Ramos (cell line): ENCODE measurements at regions not wholly inside any gene's neighbourhood (a gene's known extent, or its start where the extent isn't known, plus 50 kb on each side); places are given as distances from the start of the nearest gene placed in this dataset.

Experiments
- in situ Hi-C: fragments of 300-500 bp; cut with MboI; formaldehyde crosslinking; loops from one replicate; pipeline ENCODE4 v1.14.3; 2022; ENCODE audit warnings: low sequenced_read_pairs; ENCODE audit not compliant: unreplicated experiment

- in situ Hi-C loops = no loop called here
Measured at GRCh38 chr14:49405291-49405690, 180.9 kb downstream of the RPS29 start.

GRCh38 chr14:49401373-49401772 is 184.8 kb downstream of the RPS29 start:
- in situ Hi-C loops = no loop called here

DNA sequence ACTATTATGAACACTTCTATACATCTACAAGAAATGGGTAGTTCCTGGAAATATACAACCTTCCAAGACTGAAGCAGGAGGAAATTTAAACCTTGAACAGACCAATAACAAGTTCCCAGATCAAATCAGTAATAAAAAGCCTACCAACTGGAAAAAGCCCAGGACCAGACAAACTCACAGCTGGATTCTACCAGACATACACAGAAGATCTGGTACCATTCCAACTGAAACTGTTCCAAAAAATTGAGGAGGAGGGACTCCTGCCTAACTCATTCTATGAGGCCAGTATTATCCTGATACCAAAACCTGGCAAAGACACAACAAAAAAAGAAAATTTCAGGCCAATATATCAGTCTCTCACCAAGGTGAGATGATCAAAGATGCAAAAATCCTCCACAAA is 189.4 kb downstream of the RPS29 start:
- in situ Hi-C loops = no loop called here

- in situ Hi-C loops = no loop called here
Measured at GRCh38 chr14:49381778-49382177, 204.4 kb downstream of the RPS29 start.

GRCh38 chr14:49367696-49368095 is 218.5 kb downstream of the RPS29 start:
- in situ Hi-C loops = no loop called here

DNA sequence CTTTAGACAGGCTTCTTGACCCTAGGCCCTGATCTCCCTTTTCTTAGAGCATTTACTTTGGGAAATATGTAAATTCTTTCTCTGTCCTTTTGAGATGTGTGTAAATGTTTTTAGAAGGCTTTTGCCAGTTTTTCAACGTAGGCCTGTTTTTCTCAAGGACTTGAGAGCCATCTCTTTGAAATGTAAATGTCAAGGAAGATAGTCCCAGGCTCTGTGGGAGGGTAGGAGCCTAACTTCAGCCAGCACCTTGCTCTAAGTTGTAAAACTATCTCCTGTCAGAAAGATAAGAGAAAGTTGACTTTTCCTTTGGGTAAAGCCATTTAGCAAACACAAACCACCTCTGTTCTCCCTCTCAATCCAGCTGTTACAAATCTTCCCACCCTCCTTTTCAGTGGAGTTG is 219.8 kb downstream of the RPS29 start:
- in situ Hi-C loops = no loop called here

DNA sequence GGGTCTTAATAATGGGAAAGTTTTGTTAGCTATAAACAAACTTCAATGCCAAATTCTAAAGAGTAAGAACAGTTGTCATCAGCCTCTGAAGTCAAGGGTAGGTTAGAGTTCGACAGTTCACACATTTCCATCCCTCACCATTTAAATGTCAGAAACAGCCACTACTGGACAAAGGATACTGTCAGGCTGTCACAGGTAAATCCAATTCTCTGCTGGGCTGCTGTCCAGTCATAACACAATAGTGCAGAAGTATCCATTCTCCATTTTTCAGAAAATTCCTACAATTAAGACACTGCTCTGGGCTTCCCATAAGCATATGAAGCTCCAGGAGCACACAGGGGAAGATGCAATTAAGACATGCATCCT is 221.4 kb downstream of the RPS29 start:
- in situ Hi-C loops = no loop called here

- in situ Hi-C loops = no loop called here
Measured at GRCh38 chr14:49363821-49364751, 222.1 kb downstream of the RPS29 start.

DNA sequence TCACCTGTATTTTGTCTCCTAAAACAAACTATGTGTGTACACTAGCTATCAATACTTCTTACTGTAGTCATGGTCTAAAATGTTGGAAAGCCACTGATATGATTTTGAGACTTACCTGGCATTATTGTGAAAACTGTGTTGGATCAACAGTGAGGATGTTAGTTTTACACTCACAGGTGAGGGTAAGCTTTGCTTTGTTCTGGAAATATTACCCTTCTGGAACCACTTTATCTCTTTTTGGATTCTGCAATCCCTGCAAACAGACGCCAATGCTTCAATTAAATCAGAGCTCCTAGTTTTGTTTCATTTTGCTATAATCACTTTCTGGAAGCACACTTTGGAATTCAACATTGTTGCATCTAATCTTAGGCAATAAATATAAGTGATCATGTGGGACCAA is 223.3 kb downstream of the RPS29 start:
- in situ Hi-C loops = no loop called here

DNA sequence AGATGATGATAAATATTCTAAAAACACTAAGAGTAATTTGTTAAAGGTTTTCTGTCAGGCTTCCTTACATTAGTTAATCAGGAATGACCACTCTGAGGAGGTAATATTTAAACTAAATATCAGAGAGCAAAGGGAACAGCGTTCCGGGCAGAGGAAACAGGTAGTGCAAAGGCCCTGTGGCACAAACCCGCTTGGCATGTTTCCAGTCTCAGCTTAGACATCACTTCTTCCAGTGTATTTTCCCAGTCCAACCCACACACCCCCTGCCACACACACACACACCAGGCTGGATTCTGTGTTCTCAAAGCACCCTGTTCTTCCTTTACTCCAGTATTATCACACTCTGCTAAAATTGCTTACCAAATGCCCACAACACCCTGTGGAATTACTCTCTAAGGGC is 247.1 kb downstream of the RPS29 start:
- in situ Hi-C loops = no loop called here

DNA sequence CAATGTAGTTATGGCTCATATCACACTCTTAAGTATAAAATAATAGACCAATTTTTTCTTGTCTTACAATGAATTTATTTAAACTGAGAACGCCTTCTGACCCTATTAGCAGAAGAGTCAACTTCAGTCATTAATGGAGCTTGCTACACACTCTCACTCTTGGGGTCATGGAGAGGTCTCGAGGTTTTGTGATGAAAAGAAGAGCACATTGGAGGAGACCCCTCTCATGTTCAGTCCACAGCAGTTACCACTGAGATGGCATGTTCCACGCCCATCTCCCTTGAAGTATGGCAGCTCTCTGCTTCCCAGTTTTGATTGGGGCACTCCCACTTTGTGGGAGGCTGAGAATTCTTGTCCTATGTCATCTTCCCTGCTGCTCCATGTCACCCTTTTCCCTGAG is 266.4 kb downstream of the RPS29 start:
- in situ Hi-C loops = no loop called here

GRCh38 chr14:49315570-49315969 is 270.6 kb downstream of the RPS29 start:
- in situ Hi-C loops = no loop called here

DNA sequence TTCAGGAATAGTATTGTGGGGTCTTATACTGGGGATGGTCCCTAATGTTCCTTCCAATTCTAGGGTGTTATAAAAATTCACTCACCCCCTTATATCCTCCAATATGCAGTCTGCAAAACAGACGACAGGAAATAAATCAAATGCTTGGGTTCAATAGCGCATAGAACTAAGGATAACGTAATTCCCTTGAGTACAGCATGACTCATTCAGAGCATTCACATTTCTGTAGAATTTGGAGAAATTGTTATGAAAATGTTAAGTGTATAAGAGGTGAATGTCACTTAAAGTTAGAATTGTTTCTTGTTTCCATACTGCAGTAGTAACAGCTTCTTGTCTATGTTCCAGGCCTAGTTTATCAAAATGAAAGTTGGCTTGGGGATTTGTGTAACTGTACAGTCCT is 271.4 kb downstream of the RPS29 start:
- in situ Hi-C loops = no loop called here

GRCh38 chr14:49313108-49313507 is 273.1 kb downstream of the RPS29 start:
- in situ Hi-C loops = no loop called here

DNA sequence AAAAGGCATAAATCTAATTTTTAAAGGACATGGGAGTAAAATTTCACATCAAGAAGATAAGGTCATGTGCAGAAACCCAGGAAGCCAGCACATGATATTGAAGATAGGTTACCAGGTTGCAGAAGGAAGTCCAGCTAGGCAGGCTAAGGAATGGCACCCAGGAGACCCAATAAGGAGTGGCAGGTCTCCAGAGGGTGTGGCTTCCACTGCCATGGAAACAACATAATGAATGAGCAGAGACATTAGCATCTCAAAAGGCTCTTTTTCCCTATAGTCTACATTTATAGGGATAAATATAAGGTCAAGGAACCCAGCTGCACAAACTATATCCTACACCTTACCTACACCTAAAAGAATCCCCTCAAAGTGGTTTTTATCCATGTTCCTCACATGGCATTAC is 275.9 kb downstream of the RPS29 start:
- in situ Hi-C loops = no loop called here

GRCh38 chr14:49306152-49306751 is 279.9 kb downstream of the RPS29 start:
- in situ Hi-C loops = no loop called here

DNA sequence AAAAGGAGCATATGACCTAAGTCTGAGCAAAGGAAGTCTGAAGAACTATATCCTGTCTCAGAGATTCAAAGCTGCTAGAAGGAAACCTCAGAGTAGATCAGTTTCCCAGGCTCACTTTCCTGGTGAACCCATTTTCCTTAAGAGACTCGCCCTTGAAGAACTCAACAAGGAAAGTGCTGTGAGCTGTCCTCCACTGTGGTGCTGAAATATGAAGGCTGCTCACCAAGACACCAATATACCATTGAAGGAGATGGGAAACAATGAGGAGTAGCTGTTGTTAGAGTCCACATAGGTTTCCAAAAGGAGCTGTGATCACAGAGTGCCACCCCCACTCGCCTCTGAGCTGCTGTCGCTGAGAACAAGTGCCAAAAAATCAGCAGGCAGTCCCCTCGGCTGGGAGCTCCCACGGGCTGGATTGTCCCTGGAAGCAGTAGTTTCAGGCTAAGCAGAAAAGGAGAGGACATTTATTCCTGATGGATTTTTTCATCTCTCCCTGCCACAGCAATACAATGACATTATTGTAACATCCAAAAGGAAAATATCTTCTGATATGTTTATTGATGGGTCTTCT is 282.1 kb downstream of the RPS29 start:
- in situ Hi-C loops = no loop called here

GRCh38 chr14:49297102-49297501 is 289.1 kb downstream of the RPS29 start:
- in situ Hi-C loops = no loop called here

DNA sequence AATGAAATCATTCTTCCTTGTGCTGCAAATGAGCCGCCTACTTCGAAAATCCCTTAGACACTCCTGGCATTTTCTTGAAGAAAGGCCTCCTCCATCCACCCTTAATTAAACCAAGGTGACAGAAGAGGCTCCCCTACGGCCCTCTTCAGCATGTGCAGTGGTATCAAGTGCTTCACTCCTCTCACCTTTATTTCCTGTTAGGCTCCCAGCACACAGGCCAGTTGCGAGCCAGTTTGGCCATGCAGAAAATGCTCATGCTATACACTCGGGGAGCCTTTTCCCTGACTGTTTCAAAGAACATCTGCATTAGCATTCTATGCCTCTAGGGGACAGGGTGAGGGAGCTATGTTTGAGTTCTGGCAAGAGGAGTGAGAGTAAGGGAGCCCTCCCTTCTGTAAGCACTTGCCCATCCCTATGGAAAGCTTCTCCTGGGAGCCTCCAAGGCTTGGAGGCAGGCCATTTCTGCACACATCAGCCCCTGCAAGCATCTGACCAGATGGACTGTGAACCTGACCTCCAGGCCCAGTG is 291.5 kb downstream of the RPS29 start:
- in situ Hi-C loops = no loop called here

- in situ Hi-C loops = no loop called here
Measured at GRCh38 chr14:49287004-49287403, 299.2 kb downstream of the RPS29 start.

DNA sequence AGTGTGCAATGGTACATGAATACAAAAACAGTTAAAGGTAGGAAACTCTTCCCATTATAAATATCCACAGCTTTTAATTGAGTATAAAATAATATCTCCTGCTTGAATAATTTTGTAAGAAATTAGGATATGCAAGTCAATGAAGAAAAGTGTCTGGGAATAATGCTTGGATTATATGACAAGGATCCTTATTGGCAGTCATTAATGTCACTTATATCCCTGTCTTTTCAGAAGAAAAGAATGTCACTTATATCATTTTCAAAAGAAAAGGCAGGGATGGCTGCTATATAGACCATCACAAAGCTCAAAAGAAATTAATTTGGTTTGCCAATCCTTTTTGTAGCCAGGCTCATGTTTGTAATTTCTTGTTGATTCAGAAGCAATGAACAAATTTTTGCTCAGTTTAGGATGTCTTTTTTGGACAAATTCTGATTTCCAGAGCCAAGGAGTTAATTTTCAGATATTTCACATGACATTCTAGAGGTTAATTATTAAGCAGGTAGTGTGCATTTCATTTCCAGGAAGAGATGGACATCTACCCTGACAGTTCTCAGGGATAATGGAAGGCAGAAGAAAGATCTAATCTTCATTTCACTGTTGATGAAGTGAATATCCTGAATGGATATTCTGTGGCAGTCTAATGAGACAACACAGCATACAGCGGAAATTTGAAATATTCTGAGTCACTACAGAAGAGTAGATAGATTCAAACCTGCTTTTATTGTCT is 299.8 kb downstream of the RPS29 start:
- in situ Hi-C loops = no loop called here
